Neuronal stem cell (in vitro differentiated cells): ENCODE measurements at regions not wholly inside any gene's neighbourhood (a gene's known extent, or its start where the extent isn't known, plus 50 kb on each side); places are given as distances from the start of the nearest gene placed in this dataset.

ENCODE experiments used
- DNase-seq: peaks from one replicate; pipeline ENCODE4 v3.0.0-alpha.2; 2013; ENCODE audit warnings: low spot score
- H2AFZ ChIP-seq: one replicate; pipeline ENCODE4 v1.6.1; 2013; ENCODE audit warnings: mild to moderate bottlenecking, low read length, inconsistent platforms
- H2AK5ac ChIP-seq: 2 replicates; pipeline ENCODE4 v1.6.1; 2013; ENCODE audit warnings: low read depth, mild to moderate bottlenecking, inconsistent platforms, low read length, moderate library complexity, mixed read lengths
- H2BK120ac ChIP-seq: 2 replicates; pipeline ENCODE4 v1.6.1; 2013; ENCODE audit warnings: low read depth, mild to moderate bottlenecking, inconsistent platforms, low read length, moderate library complexity, mixed read lengths
- H2BK12ac ChIP-seq: one replicate; pipeline ENCODE4 v1.6.1; 2013; ENCODE audit warnings: low read length, inconsistent platforms
- H2BK15ac ChIP-seq: 2 replicates; pipeline ENCODE4 v1.6.1; 2013; ENCODE audit warnings: mild to moderate bottlenecking, low read length, inconsistent platforms, mixed read lengths
- H2BK5ac ChIP-seq: one replicate; pipeline ENCODE4 v1.6.1; 2013; ENCODE audit warnings: inconsistent platforms, mild to moderate bottlenecking, low read length, moderate library complexity
- H3K14ac ChIP-seq: one replicate; pipeline ENCODE4 v1.6.1; 2013; ENCODE audit warnings: low read length, inconsistent platforms
- H3K18ac ChIP-seq: 2 replicates; pipeline ENCODE4 v1.6.1; 2013; ENCODE audit warnings: low read length, inconsistent platforms
- H3K23ac ChIP-seq: 2 replicates; pipeline ENCODE4 v1.6.1; 2013; ENCODE audit warnings: low read depth, mild to moderate bottlenecking, mixed read lengths, low read length, inconsistent platforms; ENCODE audit not compliant: poor library complexity
- H3K27ac ChIP-seq: replicated peaks from 3 replicates; pipeline ENCODE4 v1.5.1; 2013; ENCODE audit warnings: low read length, inconsistent platforms
- H3K27me3 ChIP-seq, 3 experiments: 2 replicates each; pipeline ENCODE4 v1.6.1; 2013; ENCODE audit warnings: low read length in 3 of 3, mild to moderate bottlenecking in 2 of 3, inconsistent platforms in 1 of 3, low read depth in 1 of 3, mixed read lengths in 1 of 3, moderate library complexity in 1 of 3; ENCODE audit not compliant: control insufficient read depth in 3 of 3, insufficient read depth in 3 of 3
- H3K36me3 ChIP-seq, 2 donors: replicated peaks in 1 of 2; 2 replicates each; pipeline ENCODE4 v1.6.1; 2013; ENCODE audit warnings: low read length in 2 of 2; ENCODE audit not compliant: control insufficient read depth in 2 of 2, insufficient read depth in 2 of 2
- H3K4ac ChIP-seq: 2 replicates; pipeline ENCODE4 v1.6.1; 2013; ENCODE audit warnings: inconsistent platforms, mild to moderate bottlenecking, low read length, moderate library complexity
- H3K4me1 ChIP-seq, 2 donors: 1 replicate in 1 of 2; 2 replicates in 1 of 2; pipeline ENCODE4 v1.6.1; 2013; ENCODE audit warnings: low read length in 2 of 2, low read depth in 1 of 2; ENCODE audit not compliant: control insufficient read depth in 2 of 2, insufficient read depth in 1 of 2
- H3K4me2 ChIP-seq: one replicate; pipeline ENCODE4 v1.6.1; 2013; ENCODE audit warnings: mild to moderate bottlenecking, low read length, inconsistent platforms; ENCODE audit not compliant: insufficient read depth, poor library complexity, severe bottlenecking
- H3K4me3 ChIP-seq, 2 donors: 2 replicates each; pipeline ENCODE4 v1.5.1; 2013; ENCODE audit warnings: low read length in 2 of 2, mild to moderate bottlenecking in 2 of 2, inconsistent platforms in 1 of 2, moderate library complexity in 1 of 2
- H3K79me1 ChIP-seq: one replicate; pipeline ENCODE4 v1.6.1; 2013; ENCODE audit warnings: low read depth, mild to moderate bottlenecking, inconsistent platforms, low read length, moderate library complexity
- H3K9ac ChIP-seq: one replicate; pipeline ENCODE4 v1.6.1; 2013; ENCODE audit warnings: mild to moderate bottlenecking, low read depth, low read length, inconsistent platforms; ENCODE audit not compliant: poor library complexity
- H3K9me3 ChIP-seq, 2 donors: replicated peaks in 1 of 2; 2 replicates each; pipeline versions ENCODE3 to v1.6.1; 2013; ENCODE audit warnings: low read length in 2 of 2, mild to moderate bottlenecking in 2 of 2, inconsistent platforms in 1 of 2, low read depth in 1 of 2, mixed read lengths in 1 of 2, moderate library complexity in 1 of 2; ENCODE audit not compliant: control insufficient read depth in 2 of 2, insufficient read depth in 1 of 2
- H4K8ac ChIP-seq: one replicate; pipeline ENCODE4 v1.6.1; 2013; ENCODE audit warnings: low read depth, mild to moderate bottlenecking, inconsistent platforms, low read length, moderate library complexity
- H4K91ac ChIP-seq: one replicate; pipeline ENCODE4 v1.6.1; 2013; ENCODE audit warnings: low read length, low read depth, mild to moderate bottlenecking, inconsistent platforms; ENCODE audit not compliant: poor library complexity
- WGBS, 2 donors: extraction: QIAGEN DNeasy Blood & Tissue Kit; methylation state at CpG; one replicate each; pipeline ENCODE4 v1.1.7; 2013; ENCODE audit warnings: missing lambda C conversion rate in 2 of 2, mixed read lengths in 1 of 2; ENCODE audit not compliant: insufficient read length in 2 of 2, insufficient replicate concordance in 1 of 2; ENCODE audit errors: extremely low coverage in 2 of 2; 5-methylcytosine and 5-hydroxymethylcytosine counted together

DNA sequence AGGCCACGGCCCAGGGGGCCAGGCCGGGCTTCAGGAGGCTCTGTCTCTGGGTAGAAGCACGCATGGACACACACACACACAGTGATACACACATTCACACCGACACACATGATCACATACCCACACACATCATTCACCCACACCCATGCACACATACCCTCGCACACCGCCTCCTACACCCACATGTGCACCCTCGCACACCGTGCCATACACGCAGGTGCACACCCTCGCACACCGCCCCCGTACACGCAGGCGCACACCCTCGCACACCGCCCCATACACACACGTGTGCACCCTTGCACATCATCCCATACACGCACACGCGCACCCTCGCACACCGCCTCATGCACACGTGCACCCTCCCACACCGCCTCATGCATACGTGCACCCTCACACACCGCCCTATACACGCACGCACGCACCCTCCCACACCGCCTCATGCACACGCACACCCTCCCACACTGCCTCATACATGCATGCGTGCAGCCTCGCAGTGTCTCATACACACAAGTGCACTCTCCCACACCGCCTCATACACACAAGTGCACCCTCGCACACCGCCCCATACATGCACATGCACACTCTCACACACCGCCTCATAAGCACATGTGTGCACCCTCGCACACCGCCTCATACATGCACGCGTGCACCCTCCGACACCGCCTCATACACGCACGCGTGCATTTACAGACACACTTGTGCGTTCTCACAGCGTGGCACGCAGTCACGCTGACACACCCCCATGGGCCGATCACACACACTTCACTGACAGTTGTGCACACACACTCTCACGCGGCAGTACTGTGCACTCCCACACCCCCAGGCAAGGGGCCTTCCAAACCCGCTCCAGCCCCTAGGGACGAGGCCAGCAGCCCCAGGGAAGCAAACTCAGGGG is 128.1 kb downstream of the SIK1 start:
- Histone ChIP-seq H3K36me3 (no peaks in the 10 kb centered on the region), H3K79me1 (peaks cover 2% of the 10 kb centered on the region), H2AK5ac (peak overlapping the region; percentile 79), H2BK15ac (peak overlapping the region; percentile 54), H3K18ac (peak overlapping the region; percentile 77), H3K23ac (peak overlapping the region; percentile 98), H3K9me3 (peaks cover 3 to 5% of the 10 kb centered on the region in 2 donors), H3K9ac (peak overlapping the region; percentile 85), H3K14ac (peak overlapping the region; percentile 98), H3K27ac (no peak overlapping the region), H2BK120ac (no peak overlapping the region), H3K4me1 (peaks cover 3 to 7% of the 10 kb centered on the region in 2 donors), H2AFZ (no peak overlapping the region), H3K4me2 (no peak overlapping the region), H3K27me3 (no peaks in the 10 kb centered on the region), H3K4ac (peak overlapping the region; percentile 56), H3K4me3 (peak overlapping the region in 1 of 2 donors; percentile 64), H4K8ac (peak overlapping the region; percentile 86), H2BK5ac (no peak overlapping the region), H2BK12ac (peak overlapping the region; percentile 92), H4K91ac (peak overlapping the region; percentile 64)
- whole genome bisulfite sequencing, 2 donors = no CpG with 5 or more reads among the region's 55 CpGs
- no peak for DNase-seq

DNA sequence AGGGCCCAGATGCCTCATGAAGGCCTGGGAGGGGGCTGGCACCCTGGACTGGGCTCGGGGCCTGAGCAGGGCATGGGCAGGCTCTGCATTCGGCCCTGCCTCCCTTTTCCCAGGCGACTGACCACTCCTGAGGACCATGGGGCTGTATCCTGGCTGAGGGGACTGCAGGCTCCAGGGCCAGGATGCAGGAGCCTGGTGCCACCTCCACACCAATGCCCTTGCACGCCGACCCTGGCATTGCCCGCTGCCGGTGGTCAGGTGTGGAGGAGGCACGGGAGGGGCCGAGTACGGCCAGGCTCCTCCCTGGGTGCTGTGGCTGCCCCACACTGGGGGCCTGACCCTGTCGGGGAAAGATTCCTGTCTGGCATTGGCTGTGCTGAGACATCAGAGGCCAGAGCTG is 128.9 kb downstream of the SIK1 start:
- no peak overlapping the region for H3K23ac ChIP-seq
- no peak for DNase-seq
- H3K79me1 ChIP-seq = peaks cover 2% of the 10 kb centered on the region
- peak overlapping the region; percentile 9 for H4K8ac ChIP-seq
- no CpG with 5 or more reads among the region's 11 CpGs for WGBS, 2 donors
- no peak overlapping the region for H3K4me3 ChIP-seq
- no peak overlapping the region for H3K14ac ChIP-seq
- H3K4me1 ChIP-seq = peaks cover 3 to 7% of the 10 kb centered on the region in 2 donors
- H2AK5ac ChIP-seq = peak overlapping the region; percentile 95
- peak overlapping the region; percentile 24 for H3K4ac ChIP-seq
- H2BK12ac ChIP-seq = peak overlapping the region; percentile 64
- no peak overlapping the region for H3K9ac ChIP-seq
- H2BK15ac ChIP-seq = peak overlapping the region; percentile 55
- peak overlapping the region; percentile 67 for H3K18ac ChIP-seq
- no peak overlapping the region for H2BK5ac ChIP-seq
- H3K27me3 ChIP-seq = no peaks in the 10 kb centered on the region
- H2AFZ ChIP-seq = no peak overlapping the region
- H3K27ac ChIP-seq = no peak overlapping the region
- no peak overlapping the region for H3K4me2 ChIP-seq
- no peak overlapping the region for H2BK120ac ChIP-seq
- peaks cover 3 to 5% of the 10 kb centered on the region in 2 donors for H3K9me3 ChIP-seq
- H4K91ac ChIP-seq = no peak overlapping the region
- no peaks in the 10 kb centered on the region for H3K36me3 ChIP-seq

DNA sequence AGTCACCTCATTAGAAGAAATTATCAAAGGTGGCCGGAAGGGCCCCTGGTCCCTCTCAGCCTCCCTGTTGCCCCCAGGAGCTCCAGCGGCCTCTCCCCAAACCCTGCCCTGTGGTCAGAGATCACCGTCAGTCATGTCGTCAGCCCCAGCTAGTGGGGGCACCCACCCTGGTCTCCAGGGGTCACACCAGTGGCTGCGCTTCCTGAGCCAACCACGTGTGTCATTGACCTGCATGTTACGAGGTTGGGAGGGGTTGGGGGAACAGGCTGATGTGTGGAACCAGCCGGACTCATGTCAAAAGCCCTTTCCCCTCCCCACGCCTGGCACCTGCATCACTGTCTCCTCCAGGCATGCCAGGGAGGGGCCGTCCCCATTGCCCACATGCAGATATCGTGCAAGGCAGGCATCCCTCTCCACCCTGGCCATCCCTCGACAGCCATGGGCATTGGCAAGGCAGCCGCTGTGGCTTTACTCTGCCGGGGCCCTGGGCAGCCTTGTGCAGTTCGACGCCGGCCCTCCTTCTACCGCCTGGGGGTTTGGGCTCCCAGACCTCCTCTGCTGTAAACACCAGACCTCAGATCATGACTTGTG is 128.7 kb downstream of the CRYAA start:
- peaks cover 2% of the 10 kb centered on the region for H3K79me1 ChIP-seq
- no peak overlapping the region for H3K14ac ChIP-seq
- H3K27ac ChIP-seq = no peak overlapping the region
- peak overlapping the region; percentile 56 for H3K23ac ChIP-seq
- H2AK5ac ChIP-seq = peak overlapping the region; percentile 95
- peak overlapping the region; percentile 64 for H2BK12ac ChIP-seq
- no peak overlapping the region for H4K91ac ChIP-seq
- no peak overlapping the region for H2BK5ac ChIP-seq
- peak overlapping the region; percentile 55 for H2BK15ac ChIP-seq
- H4K8ac ChIP-seq = no peak overlapping the region
- H3K4ac ChIP-seq = peak overlapping the region; percentile 24
- H2AFZ ChIP-seq = no peak overlapping the region
- H3K9ac ChIP-seq = no peak overlapping the region
- H2BK120ac ChIP-seq = no peak overlapping the region
- no peak overlapping the region for H3K4me2 ChIP-seq
- H3K36me3 ChIP-seq = no peaks in the 10 kb centered on the region
- peaks cover 3 to 5% of the 10 kb centered on the region in 2 donors for H3K9me3 ChIP-seq
- WGBS, 2 donors = no CpG with 5 or more reads among the region's 18 CpGs
- H3K18ac ChIP-seq = peak overlapping the region; percentile 67
- no peak for DNase-seq
- H3K4me1 ChIP-seq = peaks cover 3 to 7% of the 10 kb centered on the region in 2 donors
- peaks cover 0 to 1% (median 0%) of the 10 kb centered on the region in 3 experiments for H3K27me3 ChIP-seq
- no peak overlapping the region for H3K4me3 ChIP-seq
